Fibroblast of pulmonary artery (primary cell): ENCODE measurements at regions not wholly inside any gene's neighbourhood (a gene's known extent, or its start where the extent isn't known, plus 50 kb on each side); places are given as distances from the start of the nearest gene placed in this dataset.

Experiments used
- DNase-seq: peaks from one replicate; pipeline ENCODE4 v3.0.0-alpha.2; 2010; ENCODE audit warnings: low read depth
- H3K4me3 ChIP-seq: replicated peaks from 2 replicates; pipeline ENCODE4 v1.5.1; 2011; ENCODE audit warnings: low read depth, mild to moderate bottlenecking, control low read depth, low read length, moderate library complexity
- CTCF ChIP-seq: IDR thresholded peaks from 2 replicates; pipeline ENCODE4 v1.5.1; 2011; ENCODE audit warnings: mild to moderate bottlenecking, control low read depth, low read length, inconsistent platforms; ENCODE audit errors: missing control alignments

GRCh38 chr16:72270531-72270930 is 98.6 kb upstream of the PMFBP1 start:
- no peak for TF ChIP-seq CTCF
- no peak overlapping the region for H3K4me3 ChIP-seq
- DNase-seq, result no peak

GRCh38 chr16:72266836-72267235 is 94.9 kb upstream of the PMFBP1 start:
- H3K4me3 ChIP-seq, result no peak overlapping the region
- DNase-seq, result no peak
- no peak for TF ChIP-seq CTCF

GRCh38 chr16:72264771-72265170 is 92.8 kb upstream of the PMFBP1 start:
- no peak for DNase-seq
- no peak for TF ChIP-seq CTCF
- no peak overlapping the region for H3K4me3 ChIP-seq

- DNase-seq, result no peak
- no peak for TF ChIP-seq CTCF
- H3K4me3 ChIP-seq, result no peak overlapping the region
These were observed 90.8 kb upstream of the PMFBP1 start for GRCh38 chr16:72262711-72263110.

- no peak for TF ChIP-seq CTCF
- no peak overlapping the region for H3K4me3 ChIP-seq
- DNase-seq, result no peak
These were observed 89.2 kb upstream of the PMFBP1 start for GRCh38 chr16:72261127-72261526.

- no peak overlapping the region for H3K4me3 ChIP-seq
- peak; percentile 59 for DNase-seq
- no peak for TF ChIP-seq CTCF
These were observed 84.6 kb upstream of the PMFBP1 start for GRCh38 chr16:72256398-72257066.

- no peak for DNase-seq
- no peak for TF ChIP-seq CTCF
- H3K4me3 ChIP-seq, result no peak overlapping the region
These were observed 83.8 kb upstream of the PMFBP1 start for GRCh38 chr16:72255786-72256185.
